ENCODE measurements at regions not wholly inside any gene's neighbourhood (a gene's known extent, or its start where the extent isn't known, plus 50 kb on each side); places are given as distances from the start of the nearest gene placed in this dataset.

GRCh38 chr1:194476351-194476750, 1289.9 kb upstream of the B3GALT2 start:
- ATAC-seq (no peak), DNase-seq (no peak)
- no peak overlapping the region for H3K27ac ChIP-seq
- intact Hi-C loops (cut with DNase I), result no loop called here
- 70 to 89% (median 83%) methylated on average over 2 of the region's 2 CpGs for WGBS, 4 donors
- no peaks in the 10 kb centered on the region for H3K4me1 ChIP-seq
- no peaks in the 10 kb centered on the region for H3K27me3 ChIP-seq
- H3K9me3 ChIP-seq, result peaks cover 0 to 2% (median 0%) of the 10 kb centered on the region in 12 donors
- TF ChIP-seq CTCF (IDR thresholded peaks at IDR 0.05), result no peak
- no peak for TF ChIP-seq POLR2A (IDR thresholded peaks at IDR 0.05)
- H3K36me3 ChIP-seq, result no peaks in the 10 kb centered on the region
- H3K4me3 ChIP-seq, result no peak overlapping the region

GRCh38 chr1:194474701-194475100, 1288.3 kb upstream of the B3GALT2 start:
- Histone ChIP-seq H3K27me3 (no peaks in the 10 kb centered on the region), H3K4me1 (no peaks in the 10 kb centered on the region), H3K9me3 (no peaks in the 10 kb centered on the region), H3K27ac (no peak overlapping the region), H3K4me3 (no peak overlapping the region), H3K36me3 (no peaks in the 10 kb centered on the region)
- ATAC-seq (no peak), DNase-seq (no peak)
- intact Hi-C loops (cut with DNase I), result no loop called here
- TF ChIP-seq CTCF (IDR thresholded peaks at IDR 0.05), result no peak
- no peak for TF ChIP-seq POLR2A (IDR thresholded peaks at IDR 0.05)
- WGBS, 4 donors, result 74 to 85% (median 78%) methylated on average over 3 of the region's 3 CpGs

GRCh38 chr1:194473766-194474165, 1287.4 kb upstream of the B3GALT2 start:
- H3K9me3 ChIP-seq, result no peaks in the 10 kb centered on the region
- no peak for DNase-seq
- H3K4me1 ChIP-seq, result no peaks in the 10 kb centered on the region
- no peak for ATAC-seq
- H3K27me3 ChIP-seq, result no peaks in the 10 kb centered on the region
- H3K27ac ChIP-seq, result no peak overlapping the region
- H3K36me3 ChIP-seq, result no peaks in the 10 kb centered on the region
- intact Hi-C loops (cut with DNase I), result no loop called here
- no peak overlapping the region for H3K4me3 ChIP-seq
- TF ChIP-seq POLR2A (IDR thresholded peaks at IDR 0.05) (no peak), CTCF (IDR thresholded peaks at IDR 0.05) (no peak)
- WGBS, 4 donors, result 75 to 86% (median 79%) methylated on average over 2 of the region's 2 CpGs

- no peak for ATAC-seq
- intact Hi-C loops (cut with DNase I), result no loop called here
- 43 to 52% (median 50%) methylated on average over 1 of the region's 1 CpG for WGBS, 4 donors
- TF ChIP-seq POLR2A (IDR thresholded peaks at IDR 0.05) (no peak), CTCF (IDR thresholded peaks at IDR 0.05) (no peak)
- Histone ChIP-seq H3K27ac (no peak overlapping the region), H3K27me3 (no peaks in the 10 kb centered on the region), H3K9me3 (no peaks in the 10 kb centered on the region), H3K4me3 (no peak overlapping the region), H3K4me1 (no peaks in the 10 kb centered on the region), H3K36me3 (no peaks in the 10 kb centered on the region)
- no peak for DNase-seq
Observed at GRCh38 chr1:194469282-194469681, 1282.9 kb upstream of the B3GALT2 start.

Data from heart left ventricle (tissue), 16 donors.